MM.1S (cell line): ENCODE measurements at regions not wholly inside any gene's neighbourhood (a gene's known extent, or its start where the extent isn't known, plus 50 kb on each side); places are given as distances from the start of the nearest gene placed in this dataset.

ENCODE experiments used
- DNase-seq: peaks from one replicate; pipeline ENCODE4 v3.0.0-alpha.2; 2015
- H2AFZ ChIP-seq: fragments of 300-600 bp; sonication (generic); 2 replicates; pipeline ENCODE4 v1.6.0; 2016; ENCODE audit warnings: antibody characterized with exemption, low read length
- H3F3A ChIP-seq: fragments of 300-600 bp; sonication (generic); 2 replicates; pipeline ENCODE4 v1.6.1; 2016; ENCODE audit warnings: mild to moderate bottlenecking, antibody characterized with exemption, low read length, moderate library complexity, mixed read lengths; ENCODE audit not compliant: insufficient read depth
- H3K27ac ChIP-seq: fragments of 300-600 bp; sonication (generic); 2 replicates; pipeline ENCODE4 v1.5.1; 2016; ENCODE audit warnings: mild to moderate bottlenecking, low read length
- H3K27me3 ChIP-seq: fragments of 300-600 bp; sonication (generic); replicated peaks from 2 replicates; pipeline ENCODE4 v1.6.0; 2016; ENCODE audit warnings: low read length; ENCODE audit not compliant: insufficient read depth
- H3K36me3 ChIP-seq: fragments of 300-600 bp; sonication (generic); replicated peaks from 2 replicates; pipeline ENCODE4 v1.6.1; 2016; ENCODE audit warnings: mild to moderate bottlenecking, low read length, mixed read lengths; ENCODE audit not compliant: insufficient read depth
- H3K4me1 ChIP-seq: fragments of 300-600 bp; sonication (generic); 2 replicates; pipeline ENCODE4 v1.6.1; 2016; ENCODE audit warnings: low read length, mixed read lengths
- H3K4me2 ChIP-seq: fragments of 300-600 bp; sonication (generic); 2 replicates; pipeline ENCODE4 v1.6.0; 2016; ENCODE audit warnings: low read depth, low read length
- H3K4me3 ChIP-seq: fragments of 300-600 bp; sonication (generic); 2 replicates; pipeline ENCODE4 v1.5.1; 2016; ENCODE audit warnings: low read length, mixed read lengths
- H3K79me2 ChIP-seq: fragments of 300-600 bp; sonication (generic); 2 replicates; pipeline ENCODE4 v1.6.1; 2016; ENCODE audit warnings: mixed run types, low read length, mixed read lengths
- H3K9ac ChIP-seq: fragments of 300-600 bp; sonication (generic); 2 replicates; pipeline ENCODE4 v1.6.1; 2016; ENCODE audit warnings: low read length, mixed read lengths
- H3K9me2 ChIP-seq: fragments of 300-600 bp; sonication (generic); replicated peaks from 2 replicates; pipeline ENCODE4 v1.6.1; 2016; ENCODE audit warnings: mild to moderate bottlenecking, low read length, mixed read lengths; ENCODE audit not compliant: insufficient read depth
- H3K9me3 ChIP-seq: fragments of 300-600 bp; sonication (generic); replicated peaks from 2 replicates; pipeline ENCODE4 v1.6.1; 2016; ENCODE audit warnings: mild to moderate bottlenecking, low read length, mixed read lengths; ENCODE audit not compliant: insufficient read depth
- H4K20me1 ChIP-seq: fragments of 300-600 bp; sonication (generic); 2 replicates; pipeline ENCODE4 v1.6.1; 2016; ENCODE audit warnings: mild to moderate bottlenecking, low read length, moderate library complexity, mixed read lengths; ENCODE audit not compliant: insufficient read depth
- EZH2 ChIP-seq: fragments of 300-600 bp; sonication (generic); optimal IDR thresholded peaks from 2 replicates; pipeline ENCODE3; 2017; ENCODE audit warnings: low read depth, mild to moderate bottlenecking, antibody characterized with exemption, low read length, mixed read lengths
- EZH2phosphoT487 ChIP-seq: fragments of 300-600 bp; sonication (generic); IDR thresholded peaks from 2 replicates; pipeline ENCODE4 v1.6.1; 2018; ENCODE audit warnings: antibody characterized with exemption, low read length
- TF ChIP-seq, protein P1 (sequence below): fragments of 300-600 bp; sonication (generic); IDR thresholded peaks from 2 replicates; pipeline ENCODE4 v1.5.1; 2016; ENCODE audit warnings: antibody characterized with exemption, low read length, mixed read lengths

DNA sequence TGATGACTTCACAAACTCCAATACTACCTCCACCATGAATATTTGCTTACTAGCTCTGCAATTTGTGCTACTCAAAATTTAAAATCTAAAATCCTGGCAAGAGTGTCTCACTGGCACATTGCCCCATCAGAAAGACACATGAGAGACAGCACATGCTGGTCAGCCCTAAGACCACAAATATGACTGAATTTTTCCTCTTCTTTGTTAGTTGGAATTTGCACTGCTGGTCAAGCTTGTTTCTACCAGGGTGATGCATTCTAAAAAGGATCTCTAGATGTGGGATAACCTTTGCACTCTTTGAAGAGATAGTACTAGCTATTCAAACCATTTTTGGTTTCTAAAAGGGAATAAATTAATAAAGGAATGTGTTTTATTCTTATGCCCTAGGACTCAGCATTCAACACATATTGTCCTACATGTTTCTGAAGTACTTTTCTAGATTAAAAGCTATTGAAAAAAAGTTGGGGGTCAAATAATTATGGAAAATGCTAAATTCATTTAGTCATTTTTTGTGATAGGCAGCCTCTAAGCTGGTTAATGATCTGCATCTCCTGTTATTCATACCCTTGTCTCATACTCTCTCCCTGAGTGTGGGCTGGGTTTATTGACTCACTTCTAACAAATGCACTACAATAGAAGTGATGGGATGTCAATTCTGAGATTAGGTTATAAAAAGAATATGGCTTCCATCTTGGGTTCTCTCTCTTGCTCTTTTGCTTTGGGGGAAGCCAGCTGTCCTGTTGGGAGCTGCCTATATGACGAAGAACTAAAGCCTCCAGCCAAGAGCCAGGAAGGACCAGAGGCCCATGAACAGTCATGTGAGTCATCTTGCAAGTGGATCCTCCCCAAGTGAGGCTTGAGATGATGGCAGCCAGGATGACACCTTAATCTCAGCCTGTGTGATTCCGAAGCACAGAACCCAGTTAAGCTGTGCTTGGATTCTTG lies 211.5 kb upstream of the CRY1 start:
- DNase-seq = no peak
- Histone ChIP-seq H3K27me3 (no peaks in the 10 kb centered on the region), H3K4me1 (no peaks in the 10 kb centered on the region)

DNA sequence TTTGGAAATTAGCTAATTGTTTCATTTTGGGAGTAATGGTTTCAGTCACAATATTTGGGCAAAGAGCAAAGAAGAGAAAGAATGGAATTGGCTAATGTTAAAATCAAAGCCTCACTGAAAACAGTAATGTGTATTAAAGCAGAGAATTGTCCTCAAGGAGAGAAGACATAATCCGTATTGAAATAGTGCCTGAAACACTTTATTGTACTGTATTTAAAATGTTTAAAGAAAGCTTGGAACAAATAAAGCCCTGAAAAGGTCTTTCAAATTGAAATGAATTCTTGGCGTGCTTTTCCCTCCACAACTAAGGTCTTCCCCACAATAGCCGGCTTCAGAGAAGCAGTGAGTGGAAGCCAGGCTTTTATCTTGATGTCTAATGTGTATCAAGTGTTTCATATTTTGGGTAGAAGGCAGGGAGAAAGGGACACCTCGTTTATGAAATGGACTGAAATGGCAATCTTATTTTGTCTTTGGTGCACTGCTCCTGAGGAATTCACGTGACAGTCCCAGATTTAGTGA lies 212.9 kb upstream of the CRY1 start:
- Histone ChIP-seq H4K20me1 (no peaks in the 10 kb centered on the region), H3K27me3 (no peaks in the 10 kb centered on the region), H3K9me2 (no peaks in the 10 kb centered on the region), H2AFZ (no peak overlapping the region), H3K4me3 (no peak overlapping the region), H3K4me2 (no peak overlapping the region), H3K9ac (no peak overlapping the region), H3F3A (no peaks in the 10 kb centered on the region), H3K4me1 (no peaks in the 10 kb centered on the region), H3K36me3 (no peaks in the 10 kb centered on the region), H3K27ac (no peak overlapping the region), H3K79me2 (no peaks in the 10 kb centered on the region), H3K9me3 (no peaks in the 10 kb centered on the region)
- TF ChIP-seq EZH2phosphoT487 (no peak), EZH2 (no peak)
- TF ChIP-seq, protein P1, sequence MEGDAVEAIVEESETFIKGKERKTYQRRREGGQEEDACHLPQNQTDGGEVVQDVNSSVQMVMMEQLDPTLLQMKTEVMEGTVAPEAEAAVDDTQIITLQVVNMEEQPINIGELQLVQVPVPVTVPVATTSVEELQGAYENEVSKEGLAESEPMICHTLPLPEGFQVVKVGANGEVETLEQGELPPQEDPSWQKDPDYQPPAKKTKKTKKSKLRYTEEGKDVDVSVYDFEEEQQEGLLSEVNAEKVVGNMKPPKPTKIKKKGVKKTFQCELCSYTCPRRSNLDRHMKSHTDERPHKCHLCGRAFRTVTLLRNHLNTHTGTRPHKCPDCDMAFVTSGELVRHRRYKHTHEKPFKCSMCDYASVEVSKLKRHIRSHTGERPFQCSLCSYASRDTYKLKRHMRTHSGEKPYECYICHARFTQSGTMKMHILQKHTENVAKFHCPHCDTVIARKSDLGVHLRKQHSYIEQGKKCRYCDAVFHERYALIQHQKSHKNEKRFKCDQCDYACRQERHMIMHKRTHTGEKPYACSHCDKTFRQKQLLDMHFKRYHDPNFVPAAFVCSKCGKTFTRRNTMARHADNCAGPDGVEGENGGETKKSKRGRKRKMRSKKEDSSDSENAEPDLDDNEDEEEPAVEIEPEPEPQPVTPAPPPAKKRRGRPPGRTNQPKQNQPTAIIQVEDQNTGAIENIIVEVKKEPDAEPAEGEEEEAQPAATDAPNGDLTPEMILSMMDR = no peak
- no peak for DNase-seq

More for the DNA sequence above, 211.5 kb upstream of the CRY1 start:
- Histone ChIP-seq H3K36me3 (no peaks in the 10 kb centered on the region), H3K9me2 (no peaks in the 10 kb centered on the region), H3K9ac (no peak overlapping the region), H3K79me2 (no peaks in the 10 kb centered on the region), H3F3A (no peaks in the 10 kb centered on the region), H3K27ac (no peak overlapping the region), H2AFZ (no peak overlapping the region), H3K9me3 (no peaks in the 10 kb centered on the region), H3K4me3 (no peak overlapping the region), H4K20me1 (no peaks in the 10 kb centered on the region), H3K4me2 (no peak overlapping the region)
- TF ChIP-seq, protein P1 = no peak
- TF ChIP-seq EZH2 = no peak
- TF ChIP-seq EZH2phosphoT487 = no peak

DNA sequence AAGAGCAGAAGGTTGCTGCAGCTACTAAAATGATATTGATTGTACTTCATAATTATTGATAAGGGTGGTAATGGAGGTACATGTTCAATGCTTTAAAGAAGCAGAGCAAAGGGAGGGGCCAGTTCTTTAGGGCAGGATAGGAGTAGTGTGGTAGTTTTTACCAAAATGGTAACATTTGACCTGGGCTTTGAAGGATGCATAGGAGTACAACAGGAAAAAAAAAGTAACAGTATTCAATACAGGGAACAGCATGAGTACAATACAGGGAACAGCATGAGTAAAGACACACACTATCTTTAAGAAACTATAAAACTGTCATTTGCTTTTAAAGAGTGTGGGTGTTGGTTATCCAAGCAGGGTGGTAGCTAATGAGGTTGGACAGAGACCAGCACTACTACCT lies 215.0 kb upstream of the CRY1 start:
- Histone ChIP-seq H3K27ac (no peak overlapping the region), H3F3A (no peaks in the 10 kb centered on the region), H3K4me1 (no peaks in the 10 kb centered on the region), H3K27me3 (no peaks in the 10 kb centered on the region), H3K79me2 (no peaks in the 10 kb centered on the region), H4K20me1 (no peaks in the 10 kb centered on the region), H3K9me2 (no peaks in the 10 kb centered on the region), H3K36me3 (no peaks in the 10 kb centered on the region), H3K9me3 (no peaks in the 10 kb centered on the region), H2AFZ (no peak overlapping the region), H3K4me3 (no peak overlapping the region), H3K9ac (no peak overlapping the region), H3K4me2 (no peak overlapping the region)
- no peak for DNase-seq
- TF ChIP-seq EZH2phosphoT487 (no peak), EZH2 (no peak)
- TF ChIP-seq, protein P1 = no peak
